ENCODE measurements at regions not wholly inside any gene's neighbourhood (a gene's known extent, or its start where the extent isn't known, plus 50 kb on each side); places are given as distances from the start of the nearest gene placed in this dataset.

DNA sequence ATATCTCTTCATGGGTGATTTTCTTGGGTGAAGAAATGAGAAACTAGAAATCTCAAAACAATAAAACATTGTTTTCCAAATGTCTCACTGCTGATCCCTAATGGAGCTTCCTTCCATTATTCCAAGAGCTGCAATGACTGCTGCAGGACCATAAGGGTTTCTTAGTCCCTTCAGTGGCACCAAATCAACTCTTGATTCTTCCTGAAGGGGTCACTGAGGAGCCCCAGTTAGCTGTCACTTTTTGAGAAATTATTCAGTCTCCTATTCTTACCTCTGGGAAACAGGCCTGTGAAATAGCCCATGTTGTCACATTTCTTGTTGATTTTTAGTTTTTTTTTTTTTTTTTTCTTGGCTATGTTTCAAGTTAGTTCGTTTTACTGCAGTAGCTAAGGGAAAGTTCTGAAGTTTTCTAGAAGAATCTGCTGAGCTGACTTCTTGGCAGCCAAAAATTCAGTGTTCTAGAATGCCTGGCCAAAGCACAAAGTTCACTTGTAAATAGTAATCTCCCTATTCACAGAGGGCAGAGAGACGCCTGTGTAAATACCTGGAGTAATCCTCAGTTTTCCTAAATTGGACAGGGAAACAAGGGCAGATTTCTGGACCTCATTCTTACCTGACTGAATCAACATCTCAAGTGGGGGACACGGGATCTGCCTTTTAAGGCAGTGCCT, 480.0 kb downstream of the RIT2 start:
- no peak overlapping the region for H3K4me3 ChIP-seq

DNA sequence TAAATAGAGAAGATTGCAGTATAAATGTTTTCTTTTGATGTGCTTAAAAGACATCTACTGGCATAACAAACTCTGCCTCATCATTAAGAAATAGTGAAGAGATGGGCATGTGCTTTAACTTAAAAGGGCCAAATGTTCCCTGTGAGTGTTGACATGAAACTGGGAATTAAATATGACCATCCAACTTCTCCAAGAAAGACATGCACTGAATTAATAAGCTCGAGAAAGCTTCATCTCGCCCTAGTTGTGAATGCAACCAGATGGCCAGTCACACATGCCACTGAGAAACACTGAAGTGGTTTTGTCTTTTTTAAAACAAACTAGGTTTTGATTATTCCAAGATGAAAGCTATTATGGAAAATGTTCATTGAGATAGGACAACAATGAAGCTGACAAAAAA, 479.2 kb downstream of the RIT2 start:
- 59 to 72% methylated on average over 2 of the region's 2 CpGs for WGBS, 2 donors
- Histone ChIP-seq H3K27me3 (no peaks in the 10 kb centered on the region), H3K4me3 (no peak overlapping the region), H3K36me3 (no peaks in the 10 kb centered on the region), H3K4me1 (no peaks in the 10 kb centered on the region), H3K9me3 (no peaks in the 10 kb centered on the region), H3K27ac (no peak overlapping the region)
- DNase-seq (ENCODE audit: low spot score in 2 of 2), result no peak
- TF ChIP-seq, protein P1, sequence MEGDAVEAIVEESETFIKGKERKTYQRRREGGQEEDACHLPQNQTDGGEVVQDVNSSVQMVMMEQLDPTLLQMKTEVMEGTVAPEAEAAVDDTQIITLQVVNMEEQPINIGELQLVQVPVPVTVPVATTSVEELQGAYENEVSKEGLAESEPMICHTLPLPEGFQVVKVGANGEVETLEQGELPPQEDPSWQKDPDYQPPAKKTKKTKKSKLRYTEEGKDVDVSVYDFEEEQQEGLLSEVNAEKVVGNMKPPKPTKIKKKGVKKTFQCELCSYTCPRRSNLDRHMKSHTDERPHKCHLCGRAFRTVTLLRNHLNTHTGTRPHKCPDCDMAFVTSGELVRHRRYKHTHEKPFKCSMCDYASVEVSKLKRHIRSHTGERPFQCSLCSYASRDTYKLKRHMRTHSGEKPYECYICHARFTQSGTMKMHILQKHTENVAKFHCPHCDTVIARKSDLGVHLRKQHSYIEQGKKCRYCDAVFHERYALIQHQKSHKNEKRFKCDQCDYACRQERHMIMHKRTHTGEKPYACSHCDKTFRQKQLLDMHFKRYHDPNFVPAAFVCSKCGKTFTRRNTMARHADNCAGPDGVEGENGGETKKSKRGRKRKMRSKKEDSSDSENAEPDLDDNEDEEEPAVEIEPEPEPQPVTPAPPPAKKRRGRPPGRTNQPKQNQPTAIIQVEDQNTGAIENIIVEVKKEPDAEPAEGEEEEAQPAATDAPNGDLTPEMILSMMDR (IDR thresholded peaks at IDR 0.05), result no peak
- TF ChIP-seq EP300 (IDR thresholded peaks at IDR 0.05) (no peak), POLR2A (IDR thresholded peaks at IDR 0.05) (no peak)

More for the DNA sequence above, 480.0 kb downstream of the RIT2 start:
- no peaks in the 10 kb centered on the region for H3K27me3 ChIP-seq
- 34 to 35% methylated on average over 3 of the region's 3 CpGs for WGBS, 2 donors
- no peak overlapping the region for H3K27ac ChIP-seq
- H3K36me3 ChIP-seq, result no peaks in the 10 kb centered on the region
- DNase-seq (ENCODE audit: low spot score in 2 of 2), result no peak
- no peaks in the 10 kb centered on the region for H3K4me1 ChIP-seq
- no peak for TF ChIP-seq POLR2A (IDR thresholded peaks at IDR 0.05)
- TF ChIP-seq, protein P1 (IDR thresholded peaks at IDR 0.05), result no peak
- TF ChIP-seq EP300 (IDR thresholded peaks at IDR 0.05), result no peak
- no peaks in the 10 kb centered on the region for H3K9me3 ChIP-seq

DNA sequence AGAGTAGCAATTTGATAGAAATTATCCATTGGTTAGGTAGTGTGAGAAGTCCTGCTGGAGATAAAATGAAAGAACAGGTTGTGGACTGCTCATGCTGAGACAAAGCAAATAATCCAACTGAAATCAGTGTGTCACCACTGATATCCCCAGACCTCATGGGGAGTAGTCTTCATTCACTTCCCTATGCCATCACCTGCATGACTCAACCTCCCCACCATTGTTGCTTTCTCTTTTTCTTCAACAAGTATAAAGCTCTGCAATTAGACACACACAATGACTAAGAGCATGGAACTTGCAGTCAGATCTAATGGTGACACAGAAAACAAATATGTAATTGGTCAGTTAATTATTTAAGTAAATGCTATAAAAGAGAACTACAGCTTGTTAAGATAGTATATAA, 475.3 kb downstream of the RIT2 start:
- Histone ChIP-seq H3K27me3 (no peaks in the 10 kb centered on the region), H3K36me3 (no peaks in the 10 kb centered on the region), H3K4me1 (no peaks in the 10 kb centered on the region), H3K9me3 (no peaks in the 10 kb centered on the region), H3K4me3 (no peak overlapping the region), H3K27ac (no peak overlapping the region)
- no peak for TF ChIP-seq EP300 (IDR thresholded peaks at IDR 0.05)
- TF ChIP-seq POLR2A (IDR thresholded peaks at IDR 0.05), result no peak
- TF ChIP-seq, protein P1 (IDR thresholded peaks at IDR 0.05), result no peak
- DNase-seq (ENCODE audit: low spot score in 2 of 2), result no peak

DNA sequence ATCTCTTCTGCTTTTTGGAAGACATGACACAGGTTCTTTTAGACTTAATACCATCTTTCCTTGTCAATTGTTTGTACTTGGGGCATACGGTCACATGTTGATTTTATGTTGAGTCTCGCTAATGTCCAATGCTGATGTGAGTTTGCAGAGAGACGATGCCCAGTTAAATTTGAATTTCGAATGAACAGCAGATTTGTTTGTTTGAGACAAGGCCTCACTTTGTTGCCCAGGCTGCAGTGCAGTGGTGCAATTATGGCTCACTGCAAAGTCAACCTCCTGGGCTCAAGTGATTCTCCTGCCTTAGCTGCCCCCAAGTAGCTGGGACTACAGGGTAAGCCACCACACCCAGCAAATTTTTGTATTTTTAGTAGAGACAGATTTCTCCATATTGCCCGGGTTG, 473.5 kb downstream of the RIT2 start:
- TF ChIP-seq EP300 (IDR thresholded peaks at IDR 0.05), result no peak
- no peak for TF ChIP-seq POLR2A (IDR thresholded peaks at IDR 0.05)
- TF ChIP-seq, protein P1 (IDR thresholded peaks at IDR 0.05), result no peak
- H3K36me3 ChIP-seq, result no peaks in the 10 kb centered on the region
- H3K9me3 ChIP-seq, result no peaks in the 10 kb centered on the region
- H3K27ac ChIP-seq, result no peak overlapping the region
- H3K4me3 ChIP-seq, result no peak overlapping the region
- 56 to 68% methylated on average over 5 of the region's 5 CpGs for WGBS, 2 donors
- H3K4me1 ChIP-seq, result no peaks in the 10 kb centered on the region
- no peak for DNase-seq (ENCODE audit: low spot score in 2 of 2)
- H3K27me3 ChIP-seq, result no peaks in the 10 kb centered on the region

DNA sequence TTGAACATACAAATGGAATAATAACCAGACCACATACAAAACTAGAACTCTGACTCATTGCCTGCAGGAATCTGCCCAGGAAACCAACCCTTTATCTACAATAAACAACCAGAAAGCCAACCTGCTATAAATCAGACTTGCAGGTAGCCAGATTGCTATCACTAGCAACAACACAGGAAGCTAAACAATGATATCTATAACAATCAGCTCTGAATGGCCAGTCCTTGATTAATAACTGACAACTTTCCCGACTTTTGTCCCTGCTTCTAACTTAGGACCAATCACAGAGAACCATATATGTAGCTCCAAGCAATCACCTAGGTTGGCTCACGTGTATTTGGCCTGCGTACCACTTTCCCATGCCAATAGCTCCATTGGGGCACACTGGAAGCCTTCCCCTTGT, 470.8 kb downstream of the RIT2 start:
- no peak for DNase-seq (ENCODE audit: low spot score in 2 of 2)
- WGBS, 2 donors, result 70 to 72% methylated on average over 3 of the region's 3 CpGs
- Histone ChIP-seq H3K27me3 (no peaks in the 10 kb centered on the region), H3K9me3 (no peaks in the 10 kb centered on the region), H3K27ac (no peak overlapping the region), H3K36me3 (no peaks in the 10 kb centered on the region), H3K4me1 (no peaks in the 10 kb centered on the region), H3K4me3 (no peak overlapping the region)
- TF ChIP-seq, protein P1 (IDR thresholded peaks at IDR 0.05), result no peak
- TF ChIP-seq EP300 (IDR thresholded peaks at IDR 0.05) (no peak), POLR2A (IDR thresholded peaks at IDR 0.05) (no peak)

Measured in tibial nerve (tissue), 4 donors.